ENCODE measurements at regions not wholly inside any gene's neighbourhood (a gene's known extent, or its start where the extent isn't known, plus 50 kb on each side); places are given as distances from the start of the nearest gene placed in this dataset.

DNA sequence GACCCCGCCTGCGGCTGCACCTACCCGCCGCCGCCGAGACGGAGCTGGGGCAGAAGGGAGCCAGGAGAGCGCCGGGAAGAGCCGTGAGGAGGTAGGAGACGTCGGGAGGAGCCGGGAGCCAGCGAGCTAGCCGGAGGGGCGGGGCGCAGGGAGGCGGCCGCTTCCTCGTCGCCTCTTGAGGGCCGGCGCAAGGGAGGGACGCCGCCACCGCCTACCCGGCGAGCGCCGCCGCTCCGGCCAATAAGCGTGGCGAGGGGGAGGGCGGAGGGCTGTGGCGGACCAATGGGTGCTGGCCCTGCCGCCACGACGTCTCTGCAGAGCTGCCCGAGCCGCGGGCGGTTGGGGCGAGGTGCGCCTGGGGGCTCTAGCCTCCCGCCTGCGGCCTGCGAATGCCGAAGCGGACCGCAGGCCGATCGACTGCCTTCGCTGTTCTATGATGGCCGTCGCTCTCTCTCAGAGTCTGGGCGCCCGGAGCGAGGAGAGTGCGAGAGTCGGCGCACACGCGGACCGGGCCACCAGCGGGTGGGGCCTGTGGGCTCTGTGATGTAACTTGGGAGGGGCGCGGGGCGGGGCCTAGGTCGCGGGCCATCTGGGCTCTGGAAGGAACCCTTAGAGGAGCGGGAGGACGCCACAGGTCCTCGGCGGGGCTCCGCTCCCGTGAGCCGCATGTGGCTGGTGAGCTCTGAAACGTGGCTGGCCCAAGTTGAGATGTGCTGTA lies 72.7 kb upstream of the MAP4 start:
- peak; percentile 87 for TF ChIP-seq POLR2A (IDR thresholded peaks at IDR 0.05)
- TF ChIP-seq, protein P1, sequence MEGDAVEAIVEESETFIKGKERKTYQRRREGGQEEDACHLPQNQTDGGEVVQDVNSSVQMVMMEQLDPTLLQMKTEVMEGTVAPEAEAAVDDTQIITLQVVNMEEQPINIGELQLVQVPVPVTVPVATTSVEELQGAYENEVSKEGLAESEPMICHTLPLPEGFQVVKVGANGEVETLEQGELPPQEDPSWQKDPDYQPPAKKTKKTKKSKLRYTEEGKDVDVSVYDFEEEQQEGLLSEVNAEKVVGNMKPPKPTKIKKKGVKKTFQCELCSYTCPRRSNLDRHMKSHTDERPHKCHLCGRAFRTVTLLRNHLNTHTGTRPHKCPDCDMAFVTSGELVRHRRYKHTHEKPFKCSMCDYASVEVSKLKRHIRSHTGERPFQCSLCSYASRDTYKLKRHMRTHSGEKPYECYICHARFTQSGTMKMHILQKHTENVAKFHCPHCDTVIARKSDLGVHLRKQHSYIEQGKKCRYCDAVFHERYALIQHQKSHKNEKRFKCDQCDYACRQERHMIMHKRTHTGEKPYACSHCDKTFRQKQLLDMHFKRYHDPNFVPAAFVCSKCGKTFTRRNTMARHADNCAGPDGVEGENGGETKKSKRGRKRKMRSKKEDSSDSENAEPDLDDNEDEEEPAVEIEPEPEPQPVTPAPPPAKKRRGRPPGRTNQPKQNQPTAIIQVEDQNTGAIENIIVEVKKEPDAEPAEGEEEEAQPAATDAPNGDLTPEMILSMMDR (IDR thresholded peaks at IDR 0.05) = no peak

All from right lobe of liver (tissue), 4 donors.